Activated B cell treated with CpG ODN at 0.5 μM for 24 hours (primary cell): ENCODE measurements at regions not wholly inside any gene's neighbourhood (a gene's known extent, or its start where the extent isn't known, plus 50 kb on each side); places are given as distances from the start of the nearest gene placed in this dataset.
"Not testable (repeated sequence)": the region's sequence is repeated elsewhere in the genome, so short reads cannot be mapped to it uniquely, and the experiment has no call there.

ENCODE experiments used
- ATAC-seq: fragments of 200-7000 bp; cut with Tn5 transposase; one replicate; pipeline ENCODE4 v1.10.0; 2021; ENCODE audit warnings: low read depth, mild to moderate bottlenecking, moderate library complexity
- CTCF ChIA-PET: fragments of 350-600 bp; sonication (Branson Sonifier 250); formaldehyde crosslinking; loops from one replicate; lab custom pipeline; 2021; ENCODE audit warnings: antibody characterized with exemption; lab: Charles Lee
- POLR2A ChIA-PET: fragments of 350-600 bp; sonication (Branson Sonifier 250); formaldehyde crosslinking; loops from one replicate; lab custom pipeline; 2021; ENCODE audit warnings: antibody characterized with exemption; lab: Charles Lee
- DNase-seq: peaks from one replicate; pipeline ENCODE4 v3.0.0; 2022
- H3K27ac Mint-ChIP-seq: one replicate; pipeline ENCODE4 v1.8.0; 2020; ENCODE audit warnings: mixed read lengths
- H3K27me3 Mint-ChIP-seq: one replicate; pipeline ENCODE4 v1.8.0; 2021; ENCODE audit warnings: mixed read lengths
- H3K36me3 Mint-ChIP-seq: one replicate; pipeline ENCODE4 v1.8.0; 2021; ENCODE audit warnings: low read depth, mixed read lengths
- H3K4me1 Mint-ChIP-seq: one replicate; pipeline ENCODE4 v1.8.0; 2021; ENCODE audit warnings: mixed read lengths
- H3K4me3 Mint-ChIP-seq: one replicate; pipeline ENCODE4 v1.8.0; 2020; ENCODE audit warnings: mild to moderate bottlenecking, mixed read lengths
- H3K9me3 Mint-ChIP-seq: one replicate; pipeline ENCODE4 v1.8.0; 2020; ENCODE audit warnings: mixed read lengths
- CTCF ChIP-seq: fragments of 200-600 bp; IDR thresholded peaks from one replicate; pipeline ENCODE4 v1.8.0; 2022; ENCODE audit warnings: antibody characterized with exemption, mild to moderate bottlenecking
- intact Hi-C: fragments of 100-400 bp; cut with micrococcal nuclease; formaldehyde crosslinking; loops from one replicate; pipeline ENCODE4 v1.15.1; 2024

- Mint-ChIP-seq H3K4me1 (no peaks in the 10 kb centered on the region), H3K4me3 (no peak overlapping the region), H3K9me3 (no peaks in the 10 kb centered on the region), H3K36me3 (no peaks in the 10 kb centered on the region), H3K27me3 (no peaks in the 10 kb centered on the region), H3K27ac (no peak overlapping the region)
- intact Hi-C loops = no loop called here
- no peak for TF ChIP-seq CTCF
- POLR2A ChIA-PET = no interaction called here
- CTCF ChIA-PET = no interaction called here
- no peak for ATAC-seq
- DNase-seq = no peak
Measured at GRCh38 chr3:162699291-162699690, 1202.7 kb downstream of the OTOL1 start.

GRCh38 chr3:162701211-162701610, 1204.6 kb downstream of the OTOL1 start:
- H3K27me3 Mint-ChIP-seq = no peaks in the 10 kb centered on the region
- ATAC-seq (no peak), DNase-seq (no peak)
- ChIA-PET CTCF (no interaction called here), POLR2A (no interaction called here)
- no peak overlapping the region for H3K27ac Mint-ChIP-seq
- no peaks in the 10 kb centered on the region for H3K4me1 Mint-ChIP-seq
- intact Hi-C loops = no loop called here
- no peaks in the 10 kb centered on the region for H3K9me3 Mint-ChIP-seq
- TF ChIP-seq CTCF = no peak
- no peak overlapping the region for H3K4me3 Mint-ChIP-seq
- no peaks in the 10 kb centered on the region for H3K36me3 Mint-ChIP-seq

GRCh38 chr3:162702768-162703385, 1206.3 kb downstream of the OTOL1 start:
- ATAC-seq (no peak), DNase-seq (no peak)
- no peaks in the 10 kb centered on the region for H3K36me3 Mint-ChIP-seq
- ChIA-PET CTCF (no interaction called here), POLR2A (no interaction called here)
- H3K4me1 Mint-ChIP-seq = no peaks in the 10 kb centered on the region
- H3K27me3 Mint-ChIP-seq = no peaks in the 10 kb centered on the region
- no peak for TF ChIP-seq CTCF
- H3K4me3 Mint-ChIP-seq = no peak overlapping the region
- peaks cover 2% of the 10 kb centered on the region for H3K9me3 Mint-ChIP-seq
- intact Hi-C loops = no loop called here
- no peak overlapping the region for H3K27ac Mint-ChIP-seq

GRCh38 chr3:162704238-162704637, 1207.6 kb downstream of the OTOL1 start:
- POLR2A ChIA-PET = no interaction called here
- Mint-ChIP-seq H3K4me1 (no peaks in the 10 kb centered on the region), H3K27ac (no peak overlapping the region), H3K9me3 (peaks cover 2% of the 10 kb centered on the region), H3K27me3 (no peaks in the 10 kb centered on the region), H3K36me3 (no peaks in the 10 kb centered on the region), H3K4me3 (no peak overlapping the region)
- no peak for ATAC-seq
- intact Hi-C loops = no loop called here
- CTCF ChIA-PET = no interaction called here
- TF ChIP-seq CTCF = no peak
- DNase-seq = no peak

GRCh38 chr3:162704799-162705385, 1208.3 kb downstream of the OTOL1 start:
- H3K4me3 Mint-ChIP-seq = no peak overlapping the region
- no peak for TF ChIP-seq CTCF
- no peaks in the 10 kb centered on the region for H3K4me1 Mint-ChIP-seq
- DNase-seq (no peak), ATAC-seq (no peak)
- CTCF ChIA-PET = no interaction called here
- no peaks in the 10 kb centered on the region for H3K36me3 Mint-ChIP-seq
- intact Hi-C loops = no loop called here
- POLR2A ChIA-PET = no interaction called here
- H3K27ac Mint-ChIP-seq = no peak overlapping the region
- peaks cover 2% of the 10 kb centered on the region for H3K9me3 Mint-ChIP-seq
- H3K27me3 Mint-ChIP-seq = no peaks in the 10 kb centered on the region

- DNase-seq, H3K27me3 Mint-ChIP-seq, CTCF ChIA-PET, H3K4me3 Mint-ChIP-seq, ATAC-seq, H3K36me3 Mint-ChIP-seq, POLR2A ChIA-PET, H3K4me1 Mint-ChIP-seq, H3K9me3 Mint-ChIP-seq, H3K27ac Mint-ChIP-seq, intact Hi-C loops: not testable (repeated sequence)
Measured at GRCh38 chr3:162708394-162708793, 1211.8 kb downstream of the OTOL1 start.

- POLR2A ChIA-PET, H3K36me3 Mint-ChIP-seq, intact Hi-C loops, CTCF ChIA-PET, DNase-seq, H3K27ac Mint-ChIP-seq, H3K9me3 Mint-ChIP-seq, H3K4me3 Mint-ChIP-seq, H3K27me3 Mint-ChIP-seq, H3K4me1 Mint-ChIP-seq, ATAC-seq: not testable (repeated sequence)
Measured at GRCh38 chr3:162708942-162709706, 1212.5 kb downstream of the OTOL1 start.
